Hippocampal formation (tissue), 2 donors: ENCODE measurements at regions not wholly inside any gene's neighbourhood (a gene's known extent, or its start where the extent isn't known, plus 50 kb on each side); places are given as distances from the start of the nearest gene placed in this dataset.
A peak's percentile ranks its signal among the peaks of the same experiment; 100 is the strongest.

Experiments
- DNase-seq, 2 donors: peaks; one replicate each; lab custom pipeline; 2025; lab: John Stamatoyannopoulos, UW

DNA sequence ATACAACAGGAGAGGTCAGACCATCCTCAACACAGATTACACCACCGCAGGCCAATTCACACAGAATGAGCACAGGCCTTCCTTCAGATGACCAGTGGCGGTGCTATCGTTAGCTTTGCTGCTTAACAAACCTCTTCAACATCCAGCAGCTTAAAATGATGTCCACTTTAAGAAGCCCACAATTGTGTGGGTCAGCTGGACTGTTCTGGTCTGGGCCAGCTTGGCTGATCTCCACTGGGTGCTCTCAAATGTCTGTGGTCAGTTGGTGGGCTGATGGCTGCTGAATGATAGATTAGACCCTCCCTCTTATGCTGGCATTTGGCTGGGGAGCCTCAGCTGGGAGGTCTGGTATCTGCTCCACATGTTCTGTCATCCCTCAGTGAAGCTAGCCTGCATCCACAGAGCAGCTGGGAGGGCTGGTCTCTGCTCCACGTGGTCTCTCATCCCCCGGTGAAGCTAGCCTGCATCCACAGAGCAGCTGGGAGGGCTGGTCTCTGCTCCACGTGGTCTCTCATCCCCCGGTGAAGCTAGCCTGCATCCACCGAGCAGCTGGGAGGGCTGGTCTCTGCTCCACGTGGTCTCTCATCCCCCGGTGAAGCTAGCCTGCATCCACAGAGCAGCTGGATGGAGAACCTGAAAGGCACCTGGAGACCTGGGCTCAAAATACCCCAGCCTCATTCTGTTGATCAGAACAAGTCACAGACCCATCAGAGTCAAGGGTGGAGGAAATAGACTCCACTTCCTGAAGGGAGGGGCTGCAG lies 203.6 kb upstream of the DIO3 start:
- DNase-seq: no peak

- DNase-seq: no peak
Observed at GRCh38 chr14:101358320-101359125, 202.8 kb upstream of the DIO3 start.

DNA sequence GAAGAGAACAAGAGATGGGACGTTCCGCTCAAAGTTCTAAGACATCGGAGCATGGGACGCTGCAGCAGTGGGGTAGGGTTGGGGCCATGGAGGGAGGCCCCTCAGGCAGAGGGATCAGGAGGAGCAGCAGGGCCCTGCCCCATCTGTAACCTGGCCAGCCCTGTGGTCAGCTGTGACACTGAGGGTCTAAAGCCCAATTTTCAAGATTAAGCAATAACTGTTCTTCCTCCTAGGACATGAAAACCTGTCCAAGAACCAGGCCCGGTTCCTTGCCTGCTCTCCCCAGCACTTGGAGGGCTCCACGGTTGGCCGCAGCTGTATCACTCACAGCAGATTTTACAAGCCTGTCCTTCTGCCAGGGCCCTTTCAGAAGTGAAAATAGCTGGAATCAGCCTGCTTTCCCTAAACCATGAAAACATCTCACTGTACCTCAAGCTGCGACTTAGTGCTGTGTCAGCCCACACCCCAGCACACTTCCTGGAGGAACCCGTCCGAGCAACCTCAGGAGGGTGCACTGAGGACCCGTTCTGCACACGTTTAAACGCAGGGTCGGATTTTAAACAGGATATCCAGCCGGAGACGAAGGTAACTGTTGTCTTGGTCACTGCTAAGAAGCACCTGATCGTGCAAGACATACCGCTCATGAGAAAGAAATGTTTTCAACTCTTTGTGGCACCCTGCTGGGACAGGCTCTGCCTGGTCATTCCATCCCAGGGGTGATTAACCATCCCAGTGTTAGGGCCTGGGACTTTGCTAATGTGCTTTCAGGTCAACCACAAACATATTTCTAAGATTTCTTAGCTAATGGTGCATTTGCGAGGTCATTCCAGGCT lies 201.9 kb upstream of the DIO3 start:
- peak in 1 of 2 donors; percentile 3 for DNase-seq

DNA sequence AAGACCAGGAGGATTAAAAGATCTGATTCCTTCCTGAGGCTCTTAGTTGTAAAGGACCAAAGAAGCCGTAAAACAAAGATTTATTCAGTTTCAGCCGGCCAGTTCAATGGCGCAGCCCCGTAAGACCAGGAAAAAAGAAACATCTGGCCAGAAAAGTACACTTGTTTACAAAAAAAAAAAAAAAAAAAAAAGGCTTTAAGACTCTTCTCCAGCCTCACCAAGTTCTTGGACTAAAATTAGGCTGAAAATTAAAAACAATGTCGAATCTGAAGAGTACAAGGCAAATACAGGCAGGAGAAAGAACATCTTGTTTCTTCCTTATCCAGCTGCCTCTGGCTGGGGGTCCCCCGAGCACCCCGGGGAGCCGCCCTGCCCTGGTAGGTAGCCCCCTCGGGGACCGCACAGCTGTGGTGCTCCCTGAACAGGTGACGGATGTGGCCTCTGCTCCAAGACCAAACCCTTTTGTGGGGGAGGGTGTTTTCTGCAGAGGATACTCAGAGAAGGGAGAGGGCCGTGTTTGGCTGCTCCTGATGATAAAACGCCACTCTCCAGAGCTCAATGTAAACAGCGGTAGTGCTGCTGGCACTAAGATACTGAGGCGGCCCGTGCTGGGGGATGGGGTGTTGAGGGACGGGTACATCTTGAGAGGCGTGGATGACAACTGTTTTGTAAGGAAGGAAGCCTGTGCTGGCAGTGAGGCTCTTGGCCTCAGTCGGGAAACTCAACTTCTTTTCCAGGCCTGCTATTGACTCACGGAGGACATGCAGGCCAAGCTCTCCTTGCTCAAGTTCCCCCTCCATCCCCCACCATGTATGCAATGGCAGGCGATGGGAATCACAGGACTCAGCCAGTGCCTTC lies 201.0 kb upstream of the DIO3 start:
- DNase-seq: no peak

GRCh38 chr14:101361044-101361443 lies 200.3 kb upstream of the DIO3 start:
- DNase-seq: no peak

GRCh38 chr14:101361451-101362433 lies 199.6 kb upstream of the DIO3 start:
- no peak for DNase-seq

- no peak for DNase-seq
Observed at GRCh38 chr14:101362529-101363260, 198.6 kb upstream of the DIO3 start.

DNA sequence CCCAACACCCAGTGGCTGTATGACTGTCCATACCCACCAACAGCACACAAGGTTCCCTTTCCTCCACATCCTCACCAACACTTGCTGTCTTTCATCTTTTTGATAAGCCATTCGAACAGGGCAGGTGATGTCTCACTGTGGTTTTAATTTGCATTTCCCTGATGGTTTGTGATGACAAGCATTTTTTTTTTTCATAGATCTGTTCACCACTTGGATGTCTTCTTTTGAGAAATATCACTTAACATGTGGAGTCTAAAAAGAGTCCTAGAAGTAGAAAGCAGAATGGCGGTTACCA lies 198.1 kb upstream of the DIO3 start:
- no peak for DNase-seq

DNA sequence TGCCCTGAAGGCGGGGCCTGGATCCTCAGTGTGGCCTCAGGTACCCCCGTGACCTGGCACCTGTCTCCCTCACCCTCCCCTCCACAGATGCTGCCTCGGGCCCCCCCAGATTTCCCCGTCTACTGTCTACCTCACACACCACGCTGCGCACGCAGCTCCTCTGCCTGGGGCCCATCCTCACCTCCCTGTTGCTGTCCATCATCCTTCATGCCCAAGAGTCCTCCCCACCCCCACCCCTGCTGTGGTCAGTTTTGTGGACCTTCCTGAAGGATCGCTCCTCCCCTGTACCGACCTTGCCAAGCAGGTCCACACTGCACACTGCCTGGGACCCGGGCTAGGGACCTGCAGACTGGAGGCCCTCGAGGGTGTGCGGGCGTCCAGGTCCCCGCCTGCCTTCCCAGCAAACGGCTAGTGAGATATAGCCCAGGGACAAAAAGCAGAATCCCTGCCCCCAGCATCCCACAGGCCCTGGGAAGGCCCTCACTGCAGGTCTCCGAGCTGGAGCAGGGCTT lies 197.4 kb upstream of the DIO3 start:
- no peak for DNase-seq

- DNase-seq: no peak
Observed at GRCh38 chr14:101364503-101365328, 196.6 kb upstream of the DIO3 start.

DNA sequence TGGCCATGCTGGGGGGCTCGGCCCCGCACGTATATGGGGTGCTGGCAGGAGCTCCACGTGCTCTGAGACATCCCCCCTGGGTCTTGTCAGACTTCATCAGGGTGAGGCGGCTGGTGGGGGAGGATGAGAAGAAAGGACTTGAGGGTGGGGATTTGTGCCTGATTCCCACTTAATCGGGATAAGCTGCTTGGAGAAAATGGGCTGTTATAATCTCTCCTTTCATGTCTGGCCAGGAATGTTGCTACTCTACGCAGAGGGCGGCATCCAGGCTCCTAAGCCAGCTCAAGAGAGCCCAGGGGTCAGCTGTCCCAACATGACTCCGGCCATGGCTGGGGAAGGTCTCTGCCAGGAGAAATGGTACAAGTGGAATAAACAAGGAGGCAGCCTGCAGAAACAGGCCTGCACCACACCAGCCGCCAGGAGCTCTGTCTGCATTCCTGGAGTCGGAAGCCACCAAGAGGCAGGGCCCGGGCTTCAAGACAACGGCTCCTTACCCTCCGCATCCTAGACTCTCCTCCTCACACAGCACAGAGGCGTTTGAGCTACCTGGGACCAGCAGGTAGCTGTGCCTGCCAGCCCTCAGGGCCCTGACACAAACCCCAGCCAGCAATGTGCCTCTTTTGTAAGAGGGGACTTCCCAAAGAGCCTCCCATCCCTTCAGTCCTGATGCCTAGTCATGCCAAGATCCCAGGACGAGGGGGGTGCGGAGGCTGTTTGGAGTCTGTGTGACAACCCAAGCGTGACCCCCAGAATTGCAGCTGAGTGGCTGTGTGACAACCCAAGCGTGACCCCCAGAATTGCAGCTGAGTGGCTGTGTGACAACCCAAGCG lies 195.8 kb upstream of the DIO3 start:
- no peak for DNase-seq

GRCh38 chr14:101367421-101368261 lies 193.7 kb upstream of the DIO3 start:
- DNase-seq: no peak

GRCh38 chr14:101368629-101369028 lies 192.7 kb upstream of the DIO3 start:
- no peak for DNase-seq

- DNase-seq: no peak
Observed at GRCh38 chr14:101369194-101369915, 191.9 kb upstream of the DIO3 start.

- no peak for DNase-seq
Observed at GRCh38 chr14:101369916-101370592, 191.2 kb upstream of the DIO3 start.
